Fibroblast of the aortic adventitia (primary cell): ENCODE measurements at regions not wholly inside any gene's neighbourhood (a gene's known extent, or its start where the extent isn't known, plus 50 kb on each side); places are given as distances from the start of the nearest gene placed in this dataset.

Experiments
- DNase-seq: peaks from one replicate; pipeline ENCODE4 v3.0.0-alpha.2; 2010; ENCODE audit warnings: low read depth
- H3K4me3 ChIP-seq: 2 replicates; pipeline ENCODE4 v1.5.1; 2011; ENCODE audit warnings: low read depth, mild to moderate bottlenecking, control low read depth, low read length, moderate library complexity
- CTCF ChIP-seq: IDR thresholded peaks from 2 replicates; pipeline ENCODE4 v1.5.1; 2011; ENCODE audit warnings: mild to moderate bottlenecking, low read length, control low read depth, inconsistent platforms; ENCODE audit not compliant: insufficient read depth

GRCh38 chr5:2427983-2428382 is 323.5 kb downstream of the IRX2 start:
- no peak for TF ChIP-seq CTCF
- DNase-seq: no peak
- H3K4me3 ChIP-seq: no peak overlapping the region

GRCh38 chr5:2423634-2424033 is 327.8 kb downstream of the IRX2 start:
- H3K4me3 ChIP-seq: no peak overlapping the region
- TF ChIP-seq CTCF: no peak
- no peak for DNase-seq

- DNase-seq: no peak
- no peak for TF ChIP-seq CTCF
- H3K4me3 ChIP-seq: no peak overlapping the region
Measured at GRCh38 chr5:2417301-2417700, 334.2 kb downstream of the IRX2 start.

- H3K4me3 ChIP-seq: no peak overlapping the region
- DNase-seq: no peak
- no peak for TF ChIP-seq CTCF
Measured at GRCh38 chr5:2415678-2416077, 335.8 kb downstream of the IRX2 start.

- no peak for DNase-seq
- H3K4me3 ChIP-seq: no peak overlapping the region
- TF ChIP-seq CTCF: no peak
Measured at GRCh38 chr5:2410451-2410850, 341.0 kb downstream of the IRX2 start.

- TF ChIP-seq CTCF: no peak
- H3K4me3 ChIP-seq: no peak overlapping the region
Measured at GRCh38 chr5:2403296-2403695, 348.2 kb downstream of the IRX2 start.

GRCh38 chr5:2399804-2400203 is 351.7 kb downstream of the IRX2 start:
- no peak for TF ChIP-seq CTCF
- H3K4me3 ChIP-seq: no peak overlapping the region
- DNase-seq: no peak

More at GRCh38 chr5:2403296-2403695, 348.2 kb downstream of the IRX2 start:
- DNase-seq: no peak
